ENCODE measurements at regions not wholly inside any gene's neighbourhood (a gene's known extent, or its start where the extent isn't known, plus 50 kb on each side); places are given as distances from the start of the nearest gene placed in this dataset.

DNA sequence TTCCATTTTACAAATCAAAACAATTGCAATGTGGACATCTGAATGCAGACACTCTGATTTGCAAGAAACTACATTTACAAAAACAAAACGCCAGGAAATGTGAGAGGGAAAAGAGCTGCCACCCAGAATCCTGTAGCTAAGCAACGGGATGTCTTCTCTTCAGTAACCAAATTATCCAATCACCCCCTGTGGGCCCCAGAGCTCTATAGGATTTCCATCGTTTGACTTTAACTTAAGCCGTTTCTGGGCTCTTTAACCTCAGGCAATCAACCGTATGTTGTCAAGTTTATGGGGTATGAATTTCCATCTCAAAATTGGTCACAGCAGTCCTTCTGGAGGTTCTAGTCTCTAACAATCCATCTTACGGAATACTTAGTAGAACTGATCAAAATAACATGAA, 240.5 kb downstream of the ETV1 start:
- TF ChIP-seq, protein P1, sequence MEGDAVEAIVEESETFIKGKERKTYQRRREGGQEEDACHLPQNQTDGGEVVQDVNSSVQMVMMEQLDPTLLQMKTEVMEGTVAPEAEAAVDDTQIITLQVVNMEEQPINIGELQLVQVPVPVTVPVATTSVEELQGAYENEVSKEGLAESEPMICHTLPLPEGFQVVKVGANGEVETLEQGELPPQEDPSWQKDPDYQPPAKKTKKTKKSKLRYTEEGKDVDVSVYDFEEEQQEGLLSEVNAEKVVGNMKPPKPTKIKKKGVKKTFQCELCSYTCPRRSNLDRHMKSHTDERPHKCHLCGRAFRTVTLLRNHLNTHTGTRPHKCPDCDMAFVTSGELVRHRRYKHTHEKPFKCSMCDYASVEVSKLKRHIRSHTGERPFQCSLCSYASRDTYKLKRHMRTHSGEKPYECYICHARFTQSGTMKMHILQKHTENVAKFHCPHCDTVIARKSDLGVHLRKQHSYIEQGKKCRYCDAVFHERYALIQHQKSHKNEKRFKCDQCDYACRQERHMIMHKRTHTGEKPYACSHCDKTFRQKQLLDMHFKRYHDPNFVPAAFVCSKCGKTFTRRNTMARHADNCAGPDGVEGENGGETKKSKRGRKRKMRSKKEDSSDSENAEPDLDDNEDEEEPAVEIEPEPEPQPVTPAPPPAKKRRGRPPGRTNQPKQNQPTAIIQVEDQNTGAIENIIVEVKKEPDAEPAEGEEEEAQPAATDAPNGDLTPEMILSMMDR (conservative IDR thresholded peaks at IDR 0.05 in 1 of 2, IDR thresholded peaks at IDR 0.05 in 1 of 2; ENCODE audit: extremely low read depth in 1 of 2, insufficient read depth in 1 of 2, low read depth in 1 of 2, low read length in 2 of 2): no peak
- no peak for TF ChIP-seq EZH2 (IDR thresholded peaks at IDR 0.05; ENCODE audit: borderline replicate concordance, low read length)
